ENCODE measurements at regions not wholly inside any gene's neighbourhood (a gene's known extent, or its start where the extent isn't known, plus 50 kb on each side); places are given as distances from the start of the nearest gene placed in this dataset.
"Not testable (repeated sequence)": the region's sequence is repeated elsewhere in the genome, so short reads cannot be mapped to it uniquely, and the experiment has no call there.

- DNase-seq: no peak
Measured at GRCh38 chr2:121818546-121818945, 63.1 kb downstream of the TSN start.

DNA sequence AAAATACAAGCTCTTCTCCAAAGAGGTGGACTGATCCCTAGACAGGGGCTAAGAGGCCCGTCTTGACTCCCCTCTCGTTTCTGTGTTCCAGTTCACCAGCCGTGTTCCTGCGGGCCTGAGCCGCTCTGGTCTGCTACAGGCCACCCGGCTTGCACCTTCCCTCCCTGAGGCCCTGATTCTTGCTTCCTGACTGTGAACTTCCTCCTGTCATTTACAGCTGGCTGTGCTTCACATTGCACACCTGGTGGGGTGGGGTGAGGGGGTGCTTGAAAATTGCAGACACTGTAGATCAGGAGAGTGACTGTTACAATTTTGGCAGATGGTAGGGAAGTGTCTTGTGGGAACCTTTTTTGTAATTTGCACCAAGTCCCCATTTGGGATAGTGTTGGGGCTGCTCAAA lies 64.4 kb downstream of the TSN start:
- DNase-seq: no peak

- no peak for DNase-seq
Measured at GRCh38 chr2:121821476-121822158, 66.2 kb downstream of the TSN start.

- DNase-seq: no peak
Measured at GRCh38 chr2:121824264-121824663, 68.8 kb downstream of the TSN start.

- DNase-seq: no peak
Measured at GRCh38 chr2:121825003-121825950, 69.8 kb downstream of the TSN start.

DNA sequence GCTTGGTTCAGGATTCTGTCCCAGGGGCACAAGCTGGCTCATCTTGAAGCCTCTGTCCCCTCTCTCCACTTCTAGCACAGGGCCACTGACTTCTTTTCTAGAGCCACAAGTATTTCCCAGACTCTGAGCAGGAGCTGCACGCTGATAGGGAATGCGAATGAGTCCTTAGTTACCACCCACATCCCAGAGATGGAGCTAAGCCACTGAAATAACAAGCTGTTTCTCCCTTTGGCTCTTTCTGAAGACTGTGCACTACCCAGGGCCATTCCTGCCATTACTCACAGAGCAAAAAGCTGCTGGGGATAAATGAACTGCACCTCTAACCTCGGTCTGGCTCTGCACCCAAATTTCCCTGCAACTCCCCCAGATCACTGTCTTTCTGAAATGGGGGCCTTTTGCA lies 70.6 kb downstream of the TSN start:
- no peak for DNase-seq

- no peak for DNase-seq
Measured at GRCh38 chr2:121828281-121828731, 72.9 kb downstream of the TSN start.

- no peak for DNase-seq
Measured at GRCh38 chr2:121830809-121831208, 75.4 kb downstream of the TSN start.

DNA sequence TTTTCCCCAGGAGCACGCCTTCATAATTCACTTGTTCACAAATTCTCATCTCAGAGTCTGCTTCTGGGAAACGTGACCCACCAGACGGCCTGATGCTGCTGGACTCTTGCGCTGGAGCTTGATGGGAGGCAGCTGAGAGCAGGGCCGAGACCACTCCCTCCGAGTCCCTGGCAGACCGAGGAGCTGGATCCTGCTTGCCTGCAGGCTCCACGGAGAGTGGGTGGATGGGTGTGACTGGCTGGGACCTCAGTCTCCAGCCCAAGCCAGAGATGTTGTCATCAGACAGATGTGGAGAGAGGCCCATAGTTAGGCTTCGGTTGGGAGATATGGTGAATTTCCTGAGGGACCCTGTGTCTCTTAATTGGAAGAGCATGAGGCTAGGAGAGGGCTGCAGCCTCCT lies 76.4 kb downstream of the TSN start:
- no peak for DNase-seq

DNA sequence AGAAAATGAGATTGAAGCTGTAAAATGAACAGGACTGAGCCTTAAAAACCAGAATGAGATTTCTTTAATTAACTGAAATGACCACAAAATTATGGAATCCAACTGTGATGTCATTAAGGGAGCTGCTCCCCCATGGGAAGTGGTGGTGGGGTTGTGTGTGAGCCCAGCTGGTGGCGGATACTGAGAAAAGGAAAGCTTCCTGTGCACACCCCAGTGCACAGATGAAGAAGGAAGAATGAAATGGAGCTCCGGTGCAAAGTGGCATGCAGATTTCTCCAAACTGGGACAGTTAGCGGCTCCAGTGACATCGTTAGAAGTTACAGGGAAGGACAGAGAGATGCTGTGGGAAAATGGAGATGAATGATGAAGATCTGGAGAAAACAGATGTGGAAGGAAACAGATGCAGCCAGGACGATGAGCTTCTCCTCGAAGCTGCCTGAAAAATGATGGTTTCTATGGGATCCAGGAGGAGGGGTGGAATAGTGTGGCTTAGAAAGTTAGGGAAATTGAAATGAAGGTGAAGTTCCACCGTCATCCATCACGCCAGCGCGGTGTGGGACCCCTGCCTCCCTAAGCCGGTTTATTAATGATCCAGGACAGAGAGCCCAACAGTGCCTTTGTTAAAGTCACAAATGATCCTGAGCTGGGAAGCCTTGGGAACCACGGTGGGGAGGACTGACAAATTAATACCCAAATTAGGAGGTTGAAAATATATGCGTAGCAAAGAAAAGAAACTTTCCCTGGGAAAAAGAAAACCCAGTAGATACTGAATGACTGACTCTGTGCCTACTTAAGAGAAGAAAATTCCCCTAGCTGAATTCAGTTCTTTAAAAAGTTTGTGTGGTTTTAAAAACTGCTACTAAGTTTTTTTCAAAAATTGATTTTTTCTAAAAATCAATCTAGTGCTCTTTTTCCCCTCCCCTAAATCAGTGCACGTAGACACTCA lies 77.2 kb downstream of the TSN start:
- DNase-seq: no peak

- DNase-seq: no peak
Measured at GRCh38 chr2:121833358-121833723, 77.9 kb downstream of the TSN start.

DNA sequence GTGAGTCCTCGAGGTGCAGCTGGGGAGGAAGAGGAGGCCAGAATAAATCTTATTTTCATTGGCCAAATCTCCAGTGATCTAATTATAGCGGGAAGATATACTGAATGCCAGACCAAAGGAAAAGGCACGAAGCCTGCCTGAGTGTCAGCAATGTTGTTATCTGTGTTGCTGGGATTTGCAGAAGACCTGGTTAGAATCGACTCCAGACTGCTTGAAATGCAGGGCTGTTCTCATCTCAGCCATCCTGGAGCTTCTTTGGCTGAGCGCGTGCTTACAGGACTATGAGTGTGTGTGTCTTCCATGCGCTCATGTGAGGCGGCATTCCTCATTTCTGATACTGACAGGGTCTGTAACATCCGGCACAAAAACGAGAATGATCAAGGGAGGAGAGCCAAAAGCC lies 81.2 kb downstream of the TSN start:
- no peak for DNase-seq

GRCh38 chr2:121837591-121837990 lies 82.1 kb downstream of the TSN start:
- no peak for DNase-seq

DNA sequence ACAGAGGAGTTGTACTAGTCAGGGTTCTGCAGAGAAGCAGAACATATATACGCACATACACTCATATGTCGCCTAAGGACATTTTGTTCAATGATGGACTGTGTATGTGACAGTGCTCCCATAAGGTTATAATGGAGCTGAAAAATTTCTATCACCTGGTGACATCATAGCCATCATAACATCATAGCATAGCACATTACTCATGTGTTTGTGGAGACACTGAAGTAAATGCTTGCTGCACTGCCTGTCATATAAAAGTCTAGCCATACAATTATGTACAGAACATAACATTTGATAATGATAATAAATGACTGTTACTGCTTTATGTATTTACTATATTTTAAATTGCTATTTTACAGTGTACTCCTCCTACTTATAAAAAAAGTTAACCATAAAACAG lies 83.1 kb downstream of the TSN start:
- DNase-seq: no peak

GRCh38 chr2:121839584-121839983 lies 84.1 kb downstream of the TSN start:
- DNase-seq: no peak

- no peak for DNase-seq
Measured at GRCh38 chr2:121849236-121849635, 93.8 kb downstream of the TSN start.

DNA sequence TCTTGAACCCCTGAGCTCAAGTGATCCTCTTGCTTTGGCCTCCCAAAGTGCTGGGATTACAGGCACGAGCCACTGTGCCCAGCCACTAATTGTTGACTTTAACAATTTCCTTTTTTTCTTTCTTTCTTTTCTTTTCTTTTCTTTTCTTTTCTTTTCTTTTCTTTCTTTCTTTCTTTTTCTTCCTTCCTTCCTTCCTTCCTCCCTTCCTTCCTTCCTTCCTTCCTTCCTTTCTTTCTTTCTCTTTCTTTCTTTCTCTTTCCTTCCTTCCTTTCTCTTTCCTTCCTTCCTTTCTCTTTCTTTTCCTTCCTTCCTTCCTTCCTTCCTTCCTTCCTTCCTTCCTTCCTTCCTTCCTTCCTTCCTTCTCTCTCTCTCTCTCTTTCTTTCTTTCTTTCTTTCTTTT lies 97.7 kb downstream of the TSN start:
- not testable (repeated sequence) for DNase-seq

- no peak for DNase-seq
Measured at GRCh38 chr2:121855510-121855909, 100.1 kb downstream of the TSN start.

- no peak for DNase-seq
Measured at GRCh38 chr2:121856360-121856759, 100.9 kb downstream of the TSN start.

DNA sequence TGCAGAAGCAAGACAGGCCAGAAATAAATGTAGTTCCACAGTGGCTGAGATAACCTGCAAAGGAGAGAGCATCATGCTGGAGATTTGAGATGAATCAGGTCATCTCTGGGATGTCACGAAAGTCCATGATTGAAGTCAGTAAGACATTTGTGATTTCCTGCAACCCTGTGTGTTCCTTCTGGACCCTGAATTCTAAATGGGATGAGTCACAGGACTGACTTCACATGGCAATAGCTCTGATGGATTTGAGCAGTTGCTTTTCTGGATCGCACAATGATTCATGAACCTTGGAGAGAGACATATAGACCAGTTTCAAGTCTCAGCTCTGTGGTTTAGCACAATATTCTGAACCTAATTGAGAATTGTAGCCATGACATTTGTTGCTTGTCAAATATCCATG lies 102.9 kb downstream of the TSN start:
- DNase-seq: no peak

- no peak for DNase-seq
Measured at GRCh38 chr2:121858847-121859246, 103.4 kb downstream of the TSN start.

- DNase-seq: peak in 2 of 3 donors; percentile 1 to 2
Measured at GRCh38 chr2:121860033-121860757, 104.7 kb downstream of the TSN start.
